GM18502 (cell line): ENCODE measurements at regions not wholly inside any gene's neighbourhood (a gene's known extent, or its start where the extent isn't known, plus 50 kb on each side); places are given as distances from the start of the nearest gene placed in this dataset.

Experiments
- ATAC-seq: cut with Tn5 transposase; IDR thresholded peaks from one replicate; pipeline ENCODE4 v1.9.1; 2021; ENCODE audit warnings: mild to moderate bottlenecking; ENCODE audit not compliant: unreplicated experiment, poor library complexity

DNA sequence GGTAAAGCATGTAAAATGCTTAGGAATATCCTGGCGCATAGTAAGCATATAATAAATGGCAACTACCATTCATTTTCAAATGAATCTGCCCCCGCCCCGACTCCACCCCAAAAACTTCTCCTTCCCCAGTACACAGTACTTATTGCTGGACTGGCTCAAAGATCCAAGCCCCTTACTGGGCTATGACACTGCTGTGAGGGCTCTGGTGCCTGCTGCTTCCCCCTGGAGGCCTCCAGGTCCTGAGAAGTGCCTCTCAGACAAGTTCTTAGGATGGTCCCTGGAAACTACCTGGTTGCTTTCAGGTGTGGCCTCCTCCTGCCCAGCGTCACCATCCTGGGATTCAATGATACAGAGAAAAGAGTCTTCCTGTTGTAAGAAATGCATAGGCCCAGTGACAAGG is 190.6 kb upstream of the NTM start:
- ATAC-seq = no peak

GRCh38 chr11:131185915-131186314 is 184.5 kb upstream of the NTM start:
- ATAC-seq = no peak

- peak; percentile 93 for ATAC-seq
Observed at GRCh38 chr11:131186629-131187101, 183.8 kb upstream of the NTM start.

GRCh38 chr11:131190446-131190845 is 180.0 kb upstream of the NTM start:
- ATAC-seq = no peak

DNA sequence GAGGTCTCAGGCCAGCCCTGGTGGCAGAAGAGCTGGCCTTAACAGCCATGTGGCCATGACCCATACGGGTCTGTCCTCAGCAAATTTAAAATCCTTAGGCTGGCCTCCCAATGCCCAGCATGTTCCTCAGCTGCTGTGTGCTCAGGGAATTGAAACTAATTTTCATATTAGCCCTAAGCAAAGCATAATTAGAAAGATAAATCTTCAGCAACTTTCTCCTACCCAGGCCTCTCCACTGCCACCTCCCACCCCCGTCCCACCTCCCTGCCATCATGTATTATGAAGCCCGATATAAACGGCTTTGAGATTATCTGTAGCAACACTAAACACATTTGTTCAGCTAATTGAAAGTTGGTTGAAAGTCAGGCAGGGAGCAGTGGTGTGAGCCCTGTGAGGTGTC is 178.8 kb upstream of the NTM start:
- ATAC-seq = no peak

DNA sequence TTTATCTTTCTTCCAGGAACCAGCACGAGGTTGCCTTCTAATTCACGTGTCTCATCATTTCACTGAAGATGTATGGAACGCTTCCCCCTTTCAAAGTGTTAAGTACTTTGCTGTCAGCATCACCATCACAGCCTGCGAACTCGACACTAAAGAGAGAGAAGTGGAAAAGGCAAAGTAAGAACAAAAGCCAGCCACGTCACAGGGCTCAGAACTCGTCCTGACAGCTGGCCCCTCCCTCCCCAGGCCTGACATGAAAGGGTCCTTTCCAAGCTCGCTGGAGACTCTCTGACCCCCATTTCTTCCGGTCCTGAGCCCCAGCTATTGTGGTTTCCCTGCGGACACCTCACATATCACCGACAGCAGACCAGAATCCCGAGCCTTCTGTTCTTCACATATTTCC is 177.8 kb upstream of the NTM start:
- ATAC-seq = no peak

DNA sequence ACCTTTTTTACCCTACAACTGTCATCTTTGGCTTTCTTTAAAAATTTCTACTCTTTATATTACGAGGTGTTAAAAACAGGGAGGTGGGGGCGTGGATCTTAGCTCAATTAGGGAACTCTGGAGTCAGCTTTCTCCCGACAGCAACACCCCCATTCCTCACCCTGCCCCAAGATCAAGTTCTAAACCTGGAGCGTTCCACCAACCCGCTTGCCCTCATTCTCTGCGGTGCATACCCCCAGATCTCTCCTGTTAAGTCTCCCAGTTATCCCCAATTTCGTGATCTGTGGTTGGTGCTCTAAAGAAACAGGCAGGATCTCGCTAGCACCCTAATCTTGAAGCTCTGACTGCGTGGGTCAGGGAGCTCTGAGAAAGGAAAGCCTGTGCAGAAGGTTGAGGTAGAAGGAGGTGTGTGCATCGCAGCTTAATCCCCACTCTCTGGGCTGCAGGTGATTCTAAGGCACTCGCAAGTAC is 177.3 kb upstream of the NTM start:
- ATAC-seq = no peak

DNA sequence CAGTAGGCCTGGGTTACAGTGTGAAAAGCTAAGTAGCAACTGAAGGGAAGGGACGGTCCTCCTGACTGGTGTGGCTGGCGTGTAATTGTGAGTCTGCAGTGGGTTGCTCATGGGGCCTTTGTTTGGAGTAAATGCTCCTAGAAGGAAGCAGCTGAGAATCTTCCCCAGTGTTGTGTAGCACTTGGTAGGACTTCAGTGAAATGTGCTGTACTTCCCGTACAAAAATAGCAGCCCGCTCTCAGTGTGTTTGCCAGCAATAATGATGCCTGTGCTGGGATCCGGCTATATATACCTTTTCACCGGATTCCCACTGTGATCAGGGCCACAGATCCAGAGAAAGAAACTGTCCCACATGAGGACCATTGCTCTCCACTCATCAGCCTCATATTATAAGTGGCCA is 175.7 kb upstream of the NTM start:
- ATAC-seq = no peak

DNA sequence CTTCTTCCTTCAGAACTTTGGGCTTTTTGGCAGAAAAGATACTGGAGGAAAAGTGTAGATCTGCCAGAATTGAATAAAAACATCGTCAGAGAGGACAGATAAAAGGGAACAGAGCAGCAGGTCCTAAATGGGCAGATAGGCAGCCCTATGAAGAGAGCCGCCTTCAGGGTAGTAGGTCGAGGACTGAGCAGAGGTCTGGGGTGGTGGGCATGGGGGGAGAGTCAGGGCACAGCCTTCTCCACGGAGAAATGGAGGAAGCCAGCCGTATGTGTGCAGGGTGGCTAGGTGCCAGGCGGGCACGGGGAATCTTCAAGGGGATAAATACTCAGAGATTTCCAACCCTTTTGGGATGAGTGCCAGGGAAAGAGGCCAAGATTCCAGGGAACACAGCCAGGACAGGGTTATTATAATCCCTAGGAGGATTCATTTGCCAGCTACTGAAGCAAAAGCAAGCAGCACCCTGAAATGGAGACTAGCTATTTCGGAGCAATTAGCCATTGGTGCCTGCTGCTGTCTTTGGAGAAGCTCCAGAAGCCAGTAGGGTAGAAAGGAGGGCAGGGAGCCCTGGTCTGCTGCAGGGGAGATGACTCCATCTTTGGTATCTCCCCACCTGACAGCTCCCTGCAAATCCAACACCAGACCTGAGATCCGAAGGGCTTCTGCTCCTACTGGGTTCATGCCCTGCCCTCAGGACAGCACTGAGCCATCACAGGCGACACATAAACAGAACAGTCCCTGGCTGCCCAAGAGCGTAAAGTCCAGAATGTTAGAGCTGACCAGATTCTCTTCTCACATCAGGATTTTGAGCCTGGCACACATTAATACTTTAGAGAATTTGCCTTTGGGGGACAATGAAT is 174.5 kb upstream of the NTM start:
- no peak for ATAC-seq

- ATAC-seq = no peak
Observed at GRCh38 chr11:131198161-131199014, 172.0 kb upstream of the NTM start.

DNA sequence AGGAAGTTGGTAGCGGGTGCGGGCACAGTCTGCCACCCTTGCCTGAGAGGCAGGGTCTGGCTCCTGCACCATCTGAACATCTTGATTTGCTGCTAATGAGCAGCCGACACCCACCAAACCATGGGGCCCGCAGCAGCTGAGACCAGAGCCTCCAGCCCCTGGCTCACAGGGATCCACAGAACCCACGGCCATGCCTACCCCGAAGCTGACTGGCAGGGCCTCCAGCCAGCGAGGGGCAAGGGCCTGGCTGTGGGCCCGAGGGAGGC is 171.5 kb upstream of the NTM start:
- ATAC-seq = no peak

DNA sequence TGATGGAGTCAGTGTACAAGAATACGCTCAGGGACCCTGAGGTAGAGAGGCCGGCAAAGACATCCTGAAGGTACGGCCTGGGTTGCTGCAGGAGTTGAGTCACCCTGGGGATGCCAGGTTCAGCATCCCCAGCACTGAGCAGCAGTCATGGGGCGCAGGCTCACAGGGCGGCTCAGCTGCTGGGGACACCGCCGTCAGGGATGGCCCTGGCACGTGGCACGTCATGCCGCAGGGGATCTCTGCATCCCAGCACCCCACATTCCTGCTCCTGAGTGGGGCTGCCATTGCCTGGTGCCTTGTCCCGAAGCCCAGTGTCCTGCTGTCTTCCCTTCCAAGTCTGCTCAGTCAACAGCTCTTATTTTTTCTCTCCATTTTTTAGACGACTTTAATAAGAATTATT is 168.7 kb upstream of the NTM start:
- no peak for ATAC-seq

- no peak for ATAC-seq
Observed at GRCh38 chr11:131203040-131203439, 167.4 kb upstream of the NTM start.

DNA sequence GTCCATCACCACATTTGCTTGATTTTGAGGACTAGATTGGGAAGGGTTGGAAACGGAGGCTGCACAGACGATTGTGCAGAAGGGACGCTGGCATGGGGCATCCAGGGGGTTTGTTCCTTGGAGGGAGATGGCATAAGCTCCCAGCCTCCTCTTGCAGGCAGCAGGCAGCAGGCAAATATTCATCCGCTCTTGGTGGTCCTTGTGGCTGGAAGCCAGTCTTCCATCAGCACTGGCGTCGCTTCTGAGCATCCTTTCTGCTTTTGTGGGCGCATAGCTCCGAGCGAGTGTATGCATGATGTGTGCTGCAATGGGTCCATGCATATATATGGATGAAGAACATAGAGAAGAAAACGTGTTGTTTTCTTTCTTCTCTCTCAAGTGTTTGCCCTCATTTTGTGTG is 166.1 kb upstream of the NTM start:
- no peak for ATAC-seq

DNA sequence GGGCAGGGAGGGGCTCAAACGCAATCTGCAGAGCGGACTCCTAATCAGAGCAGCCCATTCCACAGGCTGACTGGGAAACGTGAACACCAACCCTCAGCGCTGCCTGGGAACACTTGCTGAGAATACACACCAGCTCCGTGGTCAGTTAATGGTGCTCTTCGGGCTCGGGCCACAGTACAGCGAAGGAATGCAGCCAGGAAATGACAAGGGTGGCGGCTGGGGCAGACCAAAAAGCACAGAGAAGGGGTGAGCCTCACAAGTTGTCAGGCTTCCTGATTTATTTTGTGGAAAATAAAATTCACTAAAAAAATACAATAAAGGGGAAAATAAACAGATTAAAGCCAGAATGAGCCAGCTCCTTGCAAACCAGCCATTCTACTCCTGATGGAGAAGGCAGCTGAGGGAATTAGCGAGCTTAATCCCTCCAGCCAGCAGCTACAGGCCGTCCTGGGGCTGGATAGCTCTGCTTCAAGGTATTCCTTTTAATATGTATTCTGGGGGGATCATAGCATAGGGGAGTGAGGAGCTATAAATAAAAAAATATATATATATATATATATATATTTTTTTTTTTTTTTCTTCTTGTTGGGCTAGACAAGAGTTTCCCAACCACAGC is 165.5 kb upstream of the NTM start:
- no peak for ATAC-seq

DNA sequence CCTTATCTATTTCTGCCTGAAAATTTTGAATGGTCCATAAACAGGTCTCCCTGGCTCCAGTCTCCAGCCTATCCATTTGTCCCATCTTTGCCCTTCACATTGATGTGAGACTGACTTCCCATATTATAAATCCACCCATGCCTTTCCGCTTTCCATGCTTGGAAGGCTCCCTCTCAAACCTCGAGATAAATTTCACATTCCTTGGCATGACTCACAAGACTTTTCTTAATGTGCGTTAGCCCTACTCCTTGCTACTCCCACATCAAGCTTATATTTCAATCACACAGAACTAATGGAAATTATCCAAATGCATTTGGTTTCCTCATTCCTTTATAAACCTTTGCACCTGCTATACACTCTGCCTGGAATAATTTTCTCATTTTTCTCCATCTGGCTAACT is 163.7 kb upstream of the NTM start:
- ATAC-seq = no peak

GRCh38 chr11:131207901-131208300 is 162.5 kb upstream of the NTM start:
- ATAC-seq = no peak

GRCh38 chr11:131217313-131218310 is 152.8 kb upstream of the NTM start:
- ATAC-seq = no peak

- ATAC-seq = no peak
Observed at GRCh38 chr11:131218542-131218941, 151.9 kb upstream of the NTM start.

DNA sequence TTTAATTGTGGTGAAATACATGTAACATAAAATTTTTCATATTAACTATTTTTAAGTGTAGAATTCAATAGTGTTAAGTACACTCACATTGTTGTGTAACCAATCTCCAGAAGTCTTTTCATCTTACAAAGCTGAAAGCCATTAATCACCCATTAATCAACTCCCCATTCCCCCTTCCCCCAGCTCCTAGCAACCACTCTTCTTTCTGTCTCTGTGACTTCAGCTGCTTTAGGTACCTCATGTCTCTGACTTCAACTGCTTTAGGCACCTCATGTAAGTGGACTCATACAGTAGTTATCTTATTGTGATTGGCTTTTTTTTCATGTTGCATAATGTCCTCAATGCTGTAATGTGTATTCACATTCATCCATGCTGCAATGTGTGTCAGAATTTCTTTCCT is 150.8 kb upstream of the NTM start:
- ATAC-seq = no peak
